Endothelial cell of umbilical vein (primary cell): ENCODE measurements at regions not wholly inside any gene's neighbourhood (a gene's known extent, or its start where the extent isn't known, plus 50 kb on each side); places are given as distances from the start of the nearest gene placed in this dataset.

Source experiments
- BruUV-seq: library from RNA; stranded (reverse); fragments of 400-500 nt; replicated peaks from 2 replicates; lab custom pipeline; 2021; lab: Mats Ljungman, UMichigan
- CTCF ChIA-PET: fragments of 300-600, 350-600 bp; sonication (Branson Sonifier 250); formaldehyde crosslinking; loops from one replicate; lab custom pipeline; 2021; ENCODE audit warnings: antibody characterized with exemption, inconsistent platforms; lab: Charles Lee
- POLR2A ChIA-PET: fragments of 300-600, 350-600 bp; sonication (Branson Sonifier 250); formaldehyde crosslinking; loops from one replicate; lab custom pipeline; 2021; ENCODE audit warnings: antibody characterized with exemption, inconsistent platforms; lab: Charles Lee
- DNase-seq: peaks from one replicate; pipeline ENCODE4 v3.0.0-alpha.2; 2011; ENCODE audit warnings: low read depth, low spot score
- FAIRE-seq: peaks from 2 replicates; lab custom pipeline; 2011; peaks lifted over from hg19 to GRCh38; lab: Jason Lieb, UNC
- H2AFZ ChIP-seq: 2 replicates; pipeline ENCODE4 v1.6.0; 2012; ENCODE audit warnings: low read depth, low read length, control low read depth, inconsistent platforms
- H3K27ac ChIP-seq: 2 replicates; pipeline ENCODE4 v1.5.1; 2011; ENCODE audit warnings: low read depth, mild to moderate bottlenecking, control low read depth, low read length, moderate library complexity; ENCODE audit not compliant: insufficient read depth
- H3K27me3 ChIP-seq, 2 experiments: 2 replicates each; pipeline versions ENCODE4 v1.6.0 to v1.6.1; 2011; ENCODE audit warnings: low read length in 2 of 2, mixed read lengths in 1 of 2; ENCODE audit not compliant: control insufficient read depth in 2 of 2, insufficient read depth in 2 of 2
- H3K36me3 ChIP-seq, 2 experiments: 2 replicates in 1 of 2; 3 replicates in 1 of 2; pipeline ENCODE4 v1.5.1; 2011; ENCODE audit warnings: low read length in 2 of 2, mild to moderate bottlenecking in 1 of 2, moderate library complexity in 1 of 2; ENCODE audit not compliant: control insufficient read depth in 2 of 2, insufficient read depth in 2 of 2; ENCODE audit errors: extremely low read depth in 1 of 2
- H3K4me1 ChIP-seq: 3 replicates; pipeline ENCODE4 v1.5.1; 2011; ENCODE audit warnings: mild to moderate bottlenecking, low read length; ENCODE audit not compliant: control insufficient read depth, insufficient read depth; ENCODE audit errors: extremely low read depth
- H3K4me2 ChIP-seq: 2 replicates; pipeline ENCODE4 v1.6.1; 2011; ENCODE audit warnings: low read length, control low read depth, mixed read lengths; ENCODE audit not compliant: insufficient read depth
- H3K4me3 ChIP-seq, 3 experiments: fragments of 200-600 bp in 1 of 3; sonication (generic), shearing (Covaris generic) in 1 of 3; replicated peaks in 1 of 3; 2 replicates each; pipeline ENCODE4 v1.5.1; 2011 to 2016; ENCODE audit warnings: control low read depth in 3 of 3, low read length in 3 of 3, mild to moderate bottlenecking in 2 of 3, inconsistent platforms in 1 of 3, low read depth in 1 of 3, moderate library complexity in 1 of 3; ENCODE audit not compliant: insufficient read depth in 1 of 3
- H3K79me2 ChIP-seq: 2 replicates; pipeline ENCODE4 v1.6.0; 2012; ENCODE audit warnings: low read length, inconsistent platforms; ENCODE audit not compliant: control insufficient read depth, insufficient read depth
- H3K9ac ChIP-seq: replicated peaks from 2 replicates; pipeline ENCODE3; 2011; ENCODE audit warnings: low read length, control low read depth; ENCODE audit not compliant: insufficient read depth; ENCODE audit errors: extremely low read depth
- H3K9me1 ChIP-seq: replicated peaks from 3 replicates; pipeline ENCODE4 v1.6.0; 2011; ENCODE audit warnings: mild to moderate bottlenecking, low read length; ENCODE audit not compliant: control insufficient read depth, insufficient read depth; ENCODE audit errors: extremely low read depth
- H3K9me3 ChIP-seq: replicated peaks from 2 replicates; pipeline ENCODE4 v1.5.1; 2012; ENCODE audit warnings: low read length, inconsistent platforms; ENCODE audit not compliant: control insufficient read depth, insufficient read depth
- H4K20me1 ChIP-seq: replicated peaks from 2 replicates; pipeline ENCODE3; 2011; ENCODE audit warnings: mild to moderate bottlenecking, low read length; ENCODE audit not compliant: control insufficient read depth, insufficient read depth; ENCODE audit errors: extremely low read depth
- EZH2 ChIP-seq: IDR thresholded peaks from 2 replicates; pipeline ENCODE4 v1.6.1; 2012; ENCODE audit warnings: borderline replicate concordance, low read depth, mild to moderate bottlenecking, moderate library complexity, low read length, inconsistent platforms; ENCODE audit not compliant: severe bottlenecking
- FOS ChIP-seq: IDR thresholded peaks from 2 replicates; pipeline ENCODE4 v1.6.1; 2011; ENCODE audit warnings: mild to moderate bottlenecking, low read length, moderate library complexity, borderline replicate concordance; ENCODE audit not compliant: insufficient read depth
- GATA2 ChIP-seq: IDR thresholded peaks from 2 replicates; pipeline ENCODE4 v1.7.0; 2011; ENCODE audit warnings: low read depth, mild to moderate bottlenecking, moderate library complexity, mixed read lengths, low read length; ENCODE audit not compliant: insufficient read length, insufficient read depth
- JUN ChIP-seq: IDR thresholded peaks from 2 replicates; pipeline ENCODE4 v1.6.1; 2011; ENCODE audit warnings: borderline replicate concordance, low read depth; ENCODE audit not compliant: insufficient read length, insufficient read depth
- MYC ChIP-seq: IDR thresholded peaks from one replicate; pipeline ENCODE4 v1.6.1; 2011; ENCODE audit warnings: mild to moderate bottlenecking, low read depth, low read length
- POLR2A ChIP-seq: IDR thresholded peaks from 2 replicates; pipeline ENCODE4 v1.6.1; 2012; ENCODE audit warnings: low read depth, mild to moderate bottlenecking, control low read depth, low read length
- POLR2AphosphoS5 ChIP-seq: IDR thresholded peaks from 2 replicates; pipeline ENCODE4 v1.6.1; 2012; ENCODE audit warnings: low read depth, mild to moderate bottlenecking, control low read depth, low read length, moderate library complexity; ENCODE audit not compliant: insufficient read depth
- dilution Hi-C: fragments of 300-500 bp; cut with MboI; formaldehyde crosslinking; loops from one replicate; pipeline ENCODE4 v1.15.0; 2019; ENCODE audit warnings: low sequenced_read_pairs; ENCODE audit not compliant: extremely low pct_ligation_motif_present
- intact Hi-C: fragments of 100-400 bp; cut with micrococcal nuclease; formaldehyde crosslinking; loops from one replicate; pipeline ENCODE4 v1.10.0; 2022
- TF ChIP-seq, protein P1 (sequence below): IDR thresholded peaks from 2 replicates; pipeline ENCODE4 v1.6.1; 2011; ENCODE audit not compliant: insufficient read depth, insufficient read length
- TF ChIP-seq, protein P2 (sequence below), 2 donors: IDR thresholded peaks; 1 replicate in 1 of 2; 2 replicates in 1 of 2; pipeline ENCODE4 v1.5.1; 2011; ENCODE audit warnings: low read length in 2 of 2, mild to moderate bottlenecking in 2 of 2, moderate library complexity in 2 of 2, control low read depth in 1 of 2, inconsistent platforms in 1 of 2, low read depth in 1 of 2; ENCODE audit not compliant: insufficient read depth in 1 of 2; ENCODE audit errors: extremely low read depth in 1 of 2

DNA sequence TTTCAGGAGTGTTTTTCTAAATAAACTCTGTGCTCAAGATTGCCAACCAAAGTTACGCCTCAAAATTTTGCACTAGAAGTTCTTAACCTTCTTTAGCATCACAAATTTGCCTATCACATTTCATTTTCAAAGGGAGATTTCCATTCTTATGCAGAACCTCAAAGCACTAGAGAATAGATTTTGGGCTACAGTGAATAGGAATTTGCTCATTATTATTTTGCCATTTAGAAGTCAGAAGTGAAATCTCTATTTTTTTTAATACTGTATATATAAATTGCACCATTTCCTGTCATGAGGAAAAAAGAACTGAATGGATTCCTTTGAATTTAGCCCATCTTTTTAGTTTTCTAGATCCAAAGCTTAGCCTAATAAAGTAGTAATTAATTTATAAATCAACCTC lies 796.4 kb downstream of the ADGRL2 start:
- Histone ChIP-seq H4K20me1 (no peaks in the 10 kb centered on the region), H3K27ac (no peak overlapping the region)
- BruUV-seq: no TSS peak

More for the DNA sequence above, 796.4 kb downstream of the ADGRL2 start:
- no peaks in the 10 kb centered on the region for H3K9me1 ChIP-seq
- no peaks in the 10 kb centered on the region for H3K4me1 ChIP-seq
- H3K9ac ChIP-seq: no peak overlapping the region
- DNase-seq (no peak), FAIRE-seq (no peak)
- no peaks in the 10 kb centered on the region for H3K27me3 ChIP-seq
- H2AFZ ChIP-seq: no peak overlapping the region
- no peak overlapping the region for H3K4me2 ChIP-seq
- H3K4me3 ChIP-seq: no peak overlapping the region
- no peaks in the 10 kb centered on the region for H3K36me3 ChIP-seq
- H3K9me3 ChIP-seq: no peaks in the 10 kb centered on the region
- dilution Hi-C loops (no loop called here), intact Hi-C loops (no loop called here)
- no peaks in the 10 kb centered on the region for H3K79me2 ChIP-seq
- ChIA-PET POLR2A (no interaction called here), CTCF (interaction anchor here (1.0 kb wide), 1 partner anchor 37 kb away, joined by 3 read pairs; no protein-coding TSS in a partner anchor)
- TF ChIP-seq, protein P1, sequence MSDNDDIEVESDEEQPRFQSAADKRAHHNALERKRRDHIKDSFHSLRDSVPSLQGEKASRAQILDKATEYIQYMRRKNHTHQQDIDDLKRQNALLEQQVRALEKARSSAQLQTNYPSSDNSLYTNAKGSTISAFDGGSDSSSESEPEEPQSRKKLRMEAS: no peak
- TF ChIP-seq EZH2 (no peak), JUN (no peak), FOS (no peak), POLR2A (no peak), POLR2AphosphoS5 (no peak), MYC (no peak), GATA2 (no peak)
- TF ChIP-seq, protein P2, sequence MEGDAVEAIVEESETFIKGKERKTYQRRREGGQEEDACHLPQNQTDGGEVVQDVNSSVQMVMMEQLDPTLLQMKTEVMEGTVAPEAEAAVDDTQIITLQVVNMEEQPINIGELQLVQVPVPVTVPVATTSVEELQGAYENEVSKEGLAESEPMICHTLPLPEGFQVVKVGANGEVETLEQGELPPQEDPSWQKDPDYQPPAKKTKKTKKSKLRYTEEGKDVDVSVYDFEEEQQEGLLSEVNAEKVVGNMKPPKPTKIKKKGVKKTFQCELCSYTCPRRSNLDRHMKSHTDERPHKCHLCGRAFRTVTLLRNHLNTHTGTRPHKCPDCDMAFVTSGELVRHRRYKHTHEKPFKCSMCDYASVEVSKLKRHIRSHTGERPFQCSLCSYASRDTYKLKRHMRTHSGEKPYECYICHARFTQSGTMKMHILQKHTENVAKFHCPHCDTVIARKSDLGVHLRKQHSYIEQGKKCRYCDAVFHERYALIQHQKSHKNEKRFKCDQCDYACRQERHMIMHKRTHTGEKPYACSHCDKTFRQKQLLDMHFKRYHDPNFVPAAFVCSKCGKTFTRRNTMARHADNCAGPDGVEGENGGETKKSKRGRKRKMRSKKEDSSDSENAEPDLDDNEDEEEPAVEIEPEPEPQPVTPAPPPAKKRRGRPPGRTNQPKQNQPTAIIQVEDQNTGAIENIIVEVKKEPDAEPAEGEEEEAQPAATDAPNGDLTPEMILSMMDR (IDR thresholded peaks at IDR 0.05; ENCODE audit: extremely low read depth in 1 of 2, insufficient read depth in 1 of 2, low read depth in 1 of 2, low read length in 2 of 2): no peak
